ENCODE measurements at regions not wholly inside any gene's neighbourhood (a gene's known extent, or its start where the extent isn't known, plus 50 kb on each side); places are given as distances from the start of the nearest gene placed in this dataset.
"Not testable (repeated sequence)": the region's sequence is repeated elsewhere in the genome, so short reads cannot be mapped to it uniquely, and the experiment has no call there.

DNA sequence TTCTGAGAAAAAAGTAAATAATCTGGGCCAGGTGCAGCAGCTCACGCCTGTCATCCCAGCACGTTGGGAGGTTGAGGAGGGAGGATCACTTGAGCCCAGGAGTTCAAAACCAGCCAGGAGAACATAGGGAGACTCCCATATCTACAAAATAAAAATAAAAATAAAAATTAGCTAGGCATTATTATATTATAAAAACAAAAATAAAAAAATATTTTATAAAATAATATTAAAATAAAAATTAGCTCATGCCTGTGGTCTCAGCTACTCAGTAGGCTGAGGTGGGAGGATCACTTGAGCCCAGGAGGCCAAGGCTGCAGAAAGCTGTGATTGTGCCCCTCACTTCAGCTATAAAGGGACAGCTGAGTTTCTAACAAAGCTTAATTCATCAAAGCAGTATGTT lies 362.9 kb downstream of the SMOC2 start:
- no peak for DNase-seq

DNA sequence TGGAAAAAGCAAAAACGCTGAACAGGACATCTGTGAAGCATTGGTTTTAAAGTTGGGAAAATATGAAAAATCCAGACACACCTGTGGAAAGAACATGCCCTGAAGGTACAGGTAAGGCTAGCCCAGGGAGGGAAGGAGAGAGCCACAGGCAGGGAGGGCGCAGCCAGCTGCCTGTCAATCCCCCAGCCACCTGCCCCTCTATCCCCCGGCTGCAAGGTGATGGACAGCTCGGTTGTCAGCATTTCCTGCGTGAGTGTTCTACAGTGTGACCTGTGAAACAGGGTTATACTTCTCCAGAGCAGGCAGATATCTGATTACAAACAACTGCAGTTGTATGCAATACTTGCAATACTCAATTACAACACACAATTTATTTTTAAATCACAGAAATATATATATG lies 358.1 kb downstream of the SMOC2 start:
- no peak for DNase-seq

DNA sequence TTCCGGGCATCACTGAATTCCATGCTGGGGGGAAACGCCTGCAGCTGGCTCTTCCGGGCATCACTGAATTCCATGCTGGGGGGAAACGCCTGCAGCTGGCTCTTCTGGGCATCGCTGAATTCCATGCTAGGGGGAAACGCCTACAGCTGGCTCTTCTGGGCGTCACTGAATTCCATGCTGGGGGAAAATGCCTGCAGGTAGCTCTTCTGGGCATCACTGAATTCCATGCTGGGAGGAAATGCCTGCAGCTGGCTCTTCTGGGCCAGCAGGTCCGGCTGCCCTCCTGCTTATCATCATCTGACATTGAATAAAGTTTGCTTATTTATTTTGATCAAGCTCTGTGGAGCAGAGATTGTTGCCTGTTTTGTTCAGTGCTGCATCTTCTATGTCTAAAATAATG lies 355.1 kb downstream of the SMOC2 start:
- DNase-seq, result no peak

DNA sequence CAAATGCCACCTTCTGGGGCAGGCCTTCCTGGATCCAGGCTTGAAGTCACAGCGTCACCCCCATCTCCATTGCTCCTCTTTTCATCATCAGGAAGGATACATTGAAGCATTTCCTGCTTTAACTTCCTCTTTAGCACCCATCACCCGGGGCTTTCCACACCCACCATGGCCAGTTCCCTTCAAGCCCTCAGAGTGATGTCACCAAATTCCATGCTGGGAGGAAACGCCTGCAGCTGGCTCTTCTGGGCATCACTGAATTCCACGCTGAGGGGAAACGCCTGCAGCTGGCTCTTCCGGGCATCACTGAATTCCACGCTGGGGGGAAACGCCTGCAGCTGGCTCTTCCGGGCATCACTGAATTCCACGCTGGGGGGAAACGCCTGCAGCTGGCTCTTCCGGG lies 354.6 kb downstream of the SMOC2 start:
- DNase-seq, result not testable (repeated sequence)

DNA sequence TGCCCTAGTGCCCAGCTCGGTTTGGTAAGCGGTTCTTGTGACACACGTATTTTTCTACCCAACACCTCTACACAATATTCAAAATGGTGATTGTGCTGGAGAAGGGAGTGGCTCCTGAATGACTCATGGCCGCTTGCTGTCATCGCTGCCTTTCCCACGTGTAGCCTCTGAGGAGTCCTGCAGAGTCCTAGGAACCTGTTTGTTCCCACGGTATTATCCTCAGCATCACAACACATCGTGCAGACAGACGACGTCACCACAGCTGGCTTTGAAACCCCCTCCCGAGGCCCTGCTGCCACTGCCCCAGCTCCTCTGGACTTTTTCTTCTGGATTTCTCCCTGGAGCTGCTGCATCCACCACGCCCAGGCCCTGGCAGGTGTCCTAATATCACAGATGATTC lies 353.5 kb downstream of the SMOC2 start:
- DNase-seq, result no peak

DNA sequence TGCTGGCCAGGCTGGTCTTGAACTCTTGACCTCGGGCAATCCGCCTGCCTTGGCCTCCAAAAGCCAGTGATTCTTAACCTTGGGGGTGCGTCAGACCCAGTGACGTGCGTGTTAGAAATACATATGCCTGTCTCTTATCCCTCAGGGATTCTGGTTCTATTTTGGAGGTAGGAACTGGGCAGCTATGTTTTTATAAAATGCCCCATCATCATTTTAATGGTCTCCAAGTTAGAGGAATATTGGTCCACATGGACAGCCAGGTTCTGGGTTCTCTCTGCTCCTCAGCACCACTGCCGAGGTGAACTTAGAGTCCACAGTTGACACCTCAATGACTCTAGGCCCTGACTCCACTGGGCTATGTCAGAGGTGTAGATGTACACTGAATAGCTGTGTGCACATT lies 352.7 kb downstream of the SMOC2 start:
- no peak for DNase-seq

DNA sequence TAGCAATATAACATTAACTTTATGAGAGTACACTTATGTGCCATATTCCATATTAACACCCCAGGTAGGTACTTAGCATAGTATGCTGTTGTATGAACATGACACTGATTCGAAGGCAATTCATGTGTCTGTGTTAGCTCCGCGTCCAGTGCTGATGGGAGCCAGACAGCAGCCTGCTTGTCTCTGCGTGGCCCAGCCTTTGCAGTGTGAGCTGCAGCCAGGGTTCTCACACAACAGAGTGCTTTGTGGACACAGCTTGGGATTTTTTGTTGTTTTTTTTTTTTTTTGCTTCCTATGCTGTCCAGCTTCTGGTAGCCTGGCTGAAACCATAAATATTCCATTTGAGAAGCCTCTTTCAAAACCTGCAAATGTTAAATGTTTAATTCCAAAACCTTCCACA lies 350.9 kb downstream of the SMOC2 start:
- DNase-seq, result no peak

DNA sequence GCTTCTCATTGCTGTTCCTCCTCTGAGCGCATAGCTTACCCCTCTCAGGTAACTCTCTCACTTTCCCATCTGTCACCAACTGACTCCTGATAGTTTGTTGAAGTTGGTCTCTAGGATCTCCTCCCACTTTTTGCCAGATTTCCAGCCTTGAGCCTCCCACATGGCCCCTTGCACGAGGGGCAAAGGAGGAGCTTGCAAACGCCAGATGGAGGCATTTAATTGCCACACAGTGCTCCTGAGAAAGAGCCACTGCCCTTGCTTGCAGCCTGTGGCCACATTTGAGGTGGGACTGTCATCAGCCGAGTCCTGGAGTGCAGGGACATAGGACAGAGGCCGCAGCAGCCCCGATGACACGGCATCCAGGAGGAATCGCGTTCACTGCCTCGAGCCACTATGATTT lies 348.7 kb downstream of the SMOC2 start:
- peak; percentile 48 for DNase-seq

DNA sequence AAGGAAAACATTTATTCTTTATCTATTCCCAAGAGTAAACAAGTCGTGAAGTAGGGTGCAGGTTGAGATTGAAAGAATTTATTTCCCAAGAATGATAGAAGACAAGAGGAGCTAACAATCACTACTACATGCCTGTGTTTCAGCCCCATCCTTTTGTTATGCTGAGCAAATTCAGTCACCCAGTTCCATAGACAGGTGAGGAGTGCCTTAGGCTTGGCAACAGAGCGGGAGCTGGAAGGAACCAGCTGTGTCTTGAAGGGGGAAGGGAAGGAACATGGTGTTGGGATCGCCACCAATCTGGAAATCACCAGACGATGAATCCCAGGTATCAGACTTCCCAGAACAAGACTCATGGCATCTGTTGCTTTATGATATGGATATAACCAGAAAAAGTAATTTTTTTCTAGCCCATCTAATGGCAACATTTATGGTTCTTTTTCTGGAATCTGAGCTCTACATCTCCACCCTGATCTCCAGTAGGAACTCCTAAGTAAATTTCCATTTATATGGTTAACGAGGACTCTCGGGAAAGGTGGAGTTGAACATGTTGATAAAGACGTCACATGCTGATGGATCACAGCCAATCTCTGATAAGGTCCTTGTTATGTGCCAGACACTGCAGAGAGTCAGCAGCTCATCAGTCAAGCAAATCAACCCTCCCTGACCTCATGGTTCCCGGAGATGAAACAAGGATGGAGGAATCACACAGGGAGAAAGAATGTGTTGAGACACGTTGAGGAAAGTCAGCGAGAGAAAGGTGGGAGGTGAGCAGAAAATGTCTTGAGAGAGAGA lies 344.9 kb downstream of the SMOC2 start:
- no peak for DNase-seq

DNA sequence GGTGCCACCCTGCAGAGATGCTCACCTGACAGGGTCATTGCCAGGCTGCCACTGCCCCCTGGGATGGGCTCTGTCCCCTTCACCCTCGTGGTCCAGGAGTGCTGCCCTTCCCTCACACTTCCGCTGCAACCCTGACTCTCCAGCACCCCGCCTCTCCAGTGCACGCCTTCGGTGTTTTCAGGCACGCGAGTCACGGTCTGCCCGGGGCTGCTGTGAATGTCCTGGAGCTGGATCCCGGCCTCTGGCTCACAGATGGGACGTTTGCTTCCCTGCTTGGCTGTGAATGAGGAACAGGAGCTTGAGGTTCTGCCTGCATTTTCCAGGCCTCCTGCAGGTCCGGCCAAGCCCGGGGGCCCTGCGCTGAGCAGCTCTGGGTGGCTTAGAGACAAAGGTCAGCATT lies 343.4 kb downstream of the SMOC2 start:
- no peak for DNase-seq

DNA sequence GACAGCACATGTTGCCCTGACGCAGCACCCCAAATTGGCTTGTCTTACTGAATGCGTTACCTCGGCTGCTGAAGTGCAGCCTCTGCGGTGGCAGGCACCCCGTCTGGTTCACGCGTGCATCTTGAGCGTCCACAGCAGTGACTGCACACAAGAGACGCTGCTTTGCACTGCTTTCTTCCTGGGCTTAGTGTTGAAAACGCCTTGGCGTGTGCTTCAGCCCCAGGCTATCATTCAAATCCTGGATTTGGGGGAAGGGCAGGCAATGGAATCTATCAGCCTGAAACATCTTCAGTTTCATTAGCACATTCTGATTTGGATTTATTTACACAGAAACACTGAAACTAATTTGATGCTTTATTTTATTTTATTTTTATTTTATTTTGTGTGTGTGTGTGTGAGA lies 342.7 kb downstream of the SMOC2 start:
- DNase-seq, result no peak

DNA sequence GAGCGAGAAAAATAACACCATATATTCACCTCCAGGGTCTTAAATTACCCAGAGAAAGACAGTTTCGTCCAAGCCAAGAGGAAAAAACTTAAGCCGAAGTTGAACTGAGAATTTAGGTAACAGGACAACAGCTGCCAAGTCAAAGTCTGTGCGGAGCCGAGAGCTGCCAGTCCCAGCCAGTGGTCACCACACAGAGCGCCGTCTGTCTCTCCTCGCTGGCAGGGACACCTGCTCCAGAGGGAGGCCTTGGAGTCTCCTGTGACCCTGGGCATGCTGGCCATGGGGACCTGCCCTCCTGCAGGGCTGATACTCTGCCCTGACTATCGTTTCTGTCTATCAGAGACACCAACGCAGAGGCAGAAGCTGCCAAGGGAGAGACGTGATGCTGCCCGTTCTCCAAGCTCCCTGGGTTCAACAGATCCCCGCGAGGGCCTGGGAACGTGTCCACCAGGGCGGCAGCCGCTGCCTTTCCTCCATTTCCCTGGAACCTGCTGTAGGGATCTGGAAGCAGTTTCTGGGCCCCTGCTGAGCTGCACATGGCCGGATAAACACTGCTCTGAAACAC lies 341.3 kb downstream of the SMOC2 start:
- DNase-seq, result no peak

DNA sequence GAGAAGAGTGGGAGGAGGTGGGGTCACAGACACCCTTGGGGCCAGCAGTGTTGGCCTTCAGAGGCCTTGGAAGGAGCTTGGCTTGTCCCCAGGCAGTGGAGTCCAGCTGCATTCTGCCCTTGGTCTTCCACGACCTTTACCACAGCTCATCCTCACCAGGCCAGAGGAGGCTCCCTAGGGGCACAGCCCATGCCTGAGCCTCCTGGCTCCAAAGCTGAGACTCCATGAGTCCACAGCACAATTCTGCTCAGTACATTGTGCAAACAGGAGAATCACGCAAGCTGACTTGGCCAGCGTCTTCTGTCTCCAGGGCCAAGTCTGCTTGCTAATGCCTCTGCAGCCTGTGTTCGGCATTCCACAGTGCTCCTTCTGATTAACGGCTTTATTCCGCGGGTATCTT lies 337.2 kb downstream of the SMOC2 start:
- no peak for DNase-seq

DNA sequence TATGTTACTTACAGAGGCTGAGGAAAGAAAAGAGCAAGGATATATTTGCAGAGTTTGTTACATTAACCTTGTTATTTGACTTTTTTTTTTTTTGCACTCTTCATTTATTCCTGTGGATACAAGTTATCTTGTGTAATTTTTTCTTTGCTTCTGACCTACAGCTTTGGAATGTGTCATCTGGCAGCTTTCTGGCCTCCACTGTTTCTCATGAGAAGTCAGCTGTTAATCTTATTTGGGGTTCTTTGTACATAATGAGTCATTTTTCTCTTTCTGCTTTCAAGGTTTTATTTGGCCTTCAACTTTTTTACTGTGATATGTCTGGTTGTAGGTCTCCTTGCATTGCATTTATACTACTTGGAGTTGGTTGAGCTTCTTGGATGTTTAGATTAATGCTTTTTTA lies 333.4 kb downstream of the SMOC2 start:
- DNase-seq, result no peak

DNA sequence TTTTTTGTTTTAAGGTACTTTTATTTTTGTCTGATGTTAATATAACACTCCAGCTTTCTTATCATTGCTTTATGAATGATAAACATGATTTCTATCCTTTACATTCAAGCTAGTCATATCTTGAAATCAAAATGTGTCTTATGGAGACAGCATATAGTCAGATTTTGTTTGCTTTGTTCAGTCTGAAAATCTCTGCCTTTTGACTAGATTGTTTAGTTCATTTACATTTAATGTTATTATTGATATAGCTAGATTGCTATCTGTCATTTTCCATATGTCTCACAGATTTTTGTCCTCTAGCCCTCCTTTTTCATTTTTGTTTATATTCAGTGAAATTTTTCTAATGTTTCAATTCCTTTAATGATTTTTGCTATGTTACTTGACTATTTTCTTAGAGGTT lies 332.8 kb downstream of the SMOC2 start:
- no peak for DNase-seq

DNA sequence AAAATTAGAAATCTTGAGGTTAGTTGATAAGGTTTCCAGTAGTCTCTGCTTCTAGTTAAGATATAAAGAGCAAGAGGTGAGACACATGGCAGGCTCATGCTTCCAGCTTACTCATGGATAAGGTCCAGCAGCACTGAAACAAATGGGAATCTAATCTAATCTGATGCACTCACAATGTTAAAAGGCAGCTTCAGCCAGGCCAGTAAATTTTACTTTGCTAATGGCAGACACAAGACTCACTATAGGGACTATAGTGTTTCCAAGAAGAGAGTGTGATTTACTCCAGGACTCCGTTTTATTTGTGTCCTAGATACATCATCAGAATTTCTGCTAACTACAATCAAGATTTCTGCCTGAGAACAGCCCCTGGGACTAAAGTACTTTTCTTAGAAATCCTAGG lies 324.8 kb downstream of the SMOC2 start:
- no peak for DNase-seq

DNA sequence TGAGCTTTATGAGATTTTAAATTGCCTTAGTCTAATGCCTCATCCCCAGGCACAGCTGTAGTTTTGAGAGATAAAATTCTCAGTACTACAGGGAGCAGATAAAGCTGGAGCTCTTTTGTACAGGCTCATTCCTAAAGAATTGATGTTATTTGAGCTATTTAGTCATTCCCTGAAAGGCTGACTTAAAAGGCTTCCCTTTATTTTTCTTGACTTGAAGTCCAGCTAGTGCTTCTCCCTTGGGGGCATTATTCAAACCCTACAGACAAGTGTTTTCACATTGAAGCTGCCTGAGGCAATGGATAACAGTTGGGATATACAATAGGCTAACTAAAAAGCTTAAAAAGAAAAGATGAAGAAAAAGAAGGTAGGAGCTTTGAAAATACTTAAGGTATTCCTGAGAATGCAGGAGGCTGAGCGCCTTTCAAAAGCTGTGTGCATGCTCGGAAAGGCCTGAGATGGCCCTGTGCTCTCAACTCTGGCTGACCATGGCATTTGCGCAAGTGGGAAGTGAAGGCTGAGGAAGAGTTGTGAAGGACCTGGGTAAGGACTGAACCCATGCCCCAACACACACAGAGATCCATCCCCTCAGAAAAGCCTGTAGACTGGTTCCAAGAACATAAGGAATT lies 315.1 kb downstream of the SMOC2 start:
- DNase-seq, result no peak

DNA sequence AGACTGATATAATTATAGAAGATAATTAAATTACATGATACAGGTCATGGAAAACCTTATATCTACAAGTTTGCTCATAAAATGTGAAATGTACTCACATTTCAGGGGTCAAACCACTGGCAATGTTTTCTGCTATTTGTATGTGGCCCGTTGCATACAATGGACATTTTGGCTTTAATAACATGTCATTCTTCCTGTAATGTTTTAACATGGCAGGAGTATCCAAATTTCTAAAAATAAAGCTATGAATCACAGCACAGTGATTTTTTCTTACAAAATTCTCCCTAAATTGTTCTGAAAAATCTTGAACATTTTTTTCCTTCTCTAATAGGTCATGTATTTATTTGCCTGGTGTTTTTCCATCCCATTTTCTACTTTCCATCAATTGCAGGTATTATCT lies 305.7 kb downstream of the SMOC2 start:
- DNase-seq, result no peak

DNA sequence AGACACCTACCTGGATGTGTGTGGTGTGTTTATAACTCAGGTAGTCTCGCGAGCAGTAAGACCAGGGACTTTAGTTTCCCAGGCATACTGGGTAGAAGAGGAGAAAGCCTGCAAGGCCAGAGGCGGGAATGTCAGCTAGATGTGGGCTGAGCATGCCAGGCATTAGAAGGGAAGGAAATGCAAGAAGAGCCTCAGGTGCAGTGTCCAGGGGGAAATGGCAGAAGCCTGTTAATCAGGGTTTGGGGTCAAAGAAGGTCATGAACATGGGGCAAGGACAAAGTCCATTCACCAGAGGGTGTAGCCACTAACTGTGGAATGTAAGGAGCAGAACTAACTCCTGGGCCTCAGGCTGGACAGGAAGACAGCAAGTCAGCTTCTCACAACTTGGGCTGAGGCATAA lies 305.0 kb downstream of the SMOC2 start:
- no peak for DNase-seq

DNA sequence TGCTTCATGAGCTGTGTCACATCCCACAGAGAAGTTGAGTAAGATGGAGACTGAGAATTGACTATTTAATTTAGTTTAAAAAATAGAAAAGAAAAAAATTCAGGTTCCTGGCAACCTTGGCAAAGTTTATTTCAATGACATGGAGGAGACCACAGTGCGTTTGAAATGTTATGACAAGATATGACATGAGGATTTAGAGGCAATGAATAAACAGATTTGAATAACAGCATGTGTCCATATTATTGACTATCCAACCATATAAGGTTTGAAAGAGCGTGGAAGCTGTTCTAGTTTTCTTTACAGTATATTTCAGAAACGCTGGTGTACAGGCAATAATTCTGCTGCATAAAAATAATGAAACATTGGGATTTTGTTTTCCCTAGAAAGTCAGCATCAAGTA lies 303.9 kb downstream of the SMOC2 start:
- no peak for DNase-seq

DNA sequence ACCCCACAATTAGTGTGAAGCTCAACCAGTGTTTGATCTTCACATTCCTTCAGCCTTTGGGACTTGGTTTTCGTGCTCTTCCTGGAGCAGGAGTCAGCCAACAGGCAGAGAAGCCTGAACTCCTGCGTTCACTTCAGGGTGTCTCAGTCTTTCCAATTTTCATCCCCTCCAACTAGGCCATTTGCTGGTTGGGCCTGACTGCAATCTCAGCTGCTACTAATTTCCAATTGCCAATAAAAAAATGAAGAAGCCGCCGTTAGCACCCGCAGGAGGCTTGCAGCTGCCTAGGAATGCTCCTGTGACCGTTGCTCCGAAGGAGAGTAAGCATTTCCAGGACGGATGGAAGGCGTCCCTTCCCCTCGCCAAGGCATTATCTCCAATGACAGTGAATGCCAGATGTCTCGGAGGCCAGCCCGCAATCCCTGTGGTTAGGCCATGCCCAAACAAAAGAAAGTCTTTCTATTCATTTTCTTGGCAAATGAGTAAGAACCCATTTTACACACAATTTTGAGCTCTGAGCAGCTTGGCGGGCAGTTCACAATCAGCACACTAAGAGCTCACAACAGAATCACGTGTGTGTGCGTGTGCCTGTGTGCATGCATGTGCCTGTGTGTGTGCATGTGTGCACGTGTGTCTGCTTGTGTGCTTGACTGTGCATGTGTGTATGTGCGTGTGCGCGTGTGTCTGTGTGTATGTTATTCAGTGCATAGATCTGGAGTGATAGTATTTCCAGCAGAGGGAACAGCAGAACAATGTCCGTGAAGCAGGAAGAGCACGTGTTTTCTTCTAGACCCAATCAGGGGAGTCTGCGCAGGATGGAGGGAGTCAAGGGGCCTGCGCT lies 301.2 kb downstream of the SMOC2 start:
- no peak for DNase-seq

DNA sequence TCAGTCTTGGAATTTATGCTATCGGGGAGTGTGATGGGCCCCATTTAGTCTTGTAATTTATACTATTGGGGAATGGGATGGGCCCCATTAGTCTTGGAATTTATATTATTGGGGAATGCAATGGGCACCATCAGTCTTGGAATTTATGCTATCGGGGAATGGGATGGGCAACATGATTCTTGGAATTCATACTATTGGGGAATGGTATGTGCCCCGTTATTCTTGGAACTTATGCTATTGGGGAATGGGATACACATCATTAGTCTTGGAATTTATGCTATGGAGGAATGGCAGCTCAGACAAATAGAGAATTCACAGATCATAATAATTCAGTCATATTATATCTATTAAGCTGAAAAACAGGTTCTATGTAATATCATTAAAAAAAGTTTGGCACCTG lies 300.3 kb downstream of the SMOC2 start:
- DNase-seq, result no peak

DNA sequence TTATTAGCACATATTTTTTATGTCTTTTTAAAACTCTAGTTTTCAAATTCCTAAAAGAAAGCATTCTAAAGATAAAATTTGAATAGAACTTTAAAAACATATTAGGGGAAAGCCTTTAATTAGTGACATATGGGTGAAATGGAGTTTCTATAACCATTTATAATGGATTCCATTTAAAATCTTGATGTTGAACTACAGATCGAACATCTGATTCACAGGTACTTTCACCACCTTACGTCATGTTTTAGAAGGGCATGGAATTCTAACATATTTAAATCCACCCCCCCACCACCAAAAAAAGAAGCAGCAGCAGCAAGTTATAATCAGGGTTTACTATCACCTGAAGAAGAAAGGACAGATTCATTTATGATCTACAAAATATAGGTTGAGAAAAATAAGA lies 298.4 kb downstream of the SMOC2 start:
- DNase-seq, result no peak

DNA sequence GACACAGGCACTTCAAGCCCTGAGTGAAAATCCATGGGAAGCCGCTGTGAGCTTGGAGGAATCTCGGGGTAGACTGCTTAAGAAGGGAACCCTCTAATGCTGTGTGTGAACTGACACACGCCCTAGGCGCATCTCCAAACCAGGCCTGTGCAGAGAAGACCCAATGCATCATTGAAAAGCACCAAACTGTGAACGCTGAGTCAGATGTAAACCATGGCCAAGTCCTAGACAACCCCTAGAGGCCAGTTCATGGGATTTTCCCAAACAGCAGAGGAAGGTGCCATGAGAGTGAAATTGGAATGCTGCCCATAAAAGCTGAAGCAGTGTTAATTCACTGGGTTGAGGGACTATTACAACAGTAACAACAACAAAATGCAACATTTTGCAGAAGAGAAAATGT lies 296.5 kb downstream of the SMOC2 start:
- DNase-seq, result no peak

Measured in NCI-H2171 (cell line).